Pancreas (tissue), 10 donors: ENCODE measurements at regions not wholly inside any gene's neighbourhood (a gene's known extent, or its start where the extent isn't known, plus 50 kb on each side); places are given as distances from the start of the nearest gene placed in this dataset.
"Not testable (repeated sequence)": the region's sequence is repeated elsewhere in the genome, so short reads cannot be mapped to it uniquely, and the experiment has no call there.

Experiments
- ATAC-seq, 4 donors: fragments of 200-7000 bp; cut with Tn5 transposase; one replicate each; pipeline versions ENCODE4 v1.8.0 to v1.9.1; 2020; ENCODE audit warnings: mild to moderate bottlenecking in 4 of 4, moderate library complexity in 4 of 4
- DNase-seq, 6 donors: peaks; one replicate each; pipeline ENCODE4 v3.0.0-alpha.2; 2020
- FAIRE-seq: peaks from 2 replicates; lab custom pipeline; 2012; peaks lifted over from hg19 to GRCh38; lab: Jason Lieb, UNC
- H3K27ac ChIP-seq, 4 donors: fragments of 200-600 bp; sonication (generic); 1 replicate in 3 of 4; 2 replicates in 1 of 4; pipeline versions ENCODE4 v1.5.0 to v1.8.0; 2020
- H3K27me3 ChIP-seq, 4 donors: fragments of 200-600 bp; one replicate each; pipeline ENCODE4 v1.8.0; 2021
- H3K36me3 ChIP-seq, 3 donors: fragments of 200-600 bp; sonication (generic) in 1 of 3; one replicate each; pipeline versions ENCODE4 v1.5.0 to v1.8.0; 2020 to 2021
- H3K4me1 ChIP-seq, 3 donors: fragments of 200-600 bp; one replicate each; pipeline ENCODE4 v1.8.0; 2021
- H3K4me3 ChIP-seq, 4 donors: fragments of 200-600 bp; sonication (generic) in 2 of 4; one replicate each; pipeline versions ENCODE4 v1.5.0 to v1.8.0; 2020 to 2021
- H3K9me3 ChIP-seq, 4 donors: fragments of 200-600 bp; one replicate each; pipeline ENCODE4 v1.8.0; 2021
- CTCF ChIP-seq, 4 donors: fragments of 200-600 bp; sonication (generic) in 3 of 4; IDR thresholded peaks; one replicate each; pipeline versions ENCODE4 v1.5.0 to v1.8.0; 2021; ENCODE audit warnings: antibody characterized with exemption in 4 of 4
- WGBS, 2 donors: extraction: QIAGEN DNeasy Blood & Tissue Kit; methylation state at CpG; one replicate each; pipeline ENCODE4 v1.1.7; 2013; 5-methylcytosine and 5-hydroxymethylcytosine counted together
- intact Hi-C, 3 donors: fragments of 100-400 bp; cut with DNase I; formaldehyde crosslinking; loops; one replicate each; pipeline versions ENCODE4 v1.11.1 to v1.14.2; 2022
- donor health status: healthy with polysubstance abuse.
- donor health status: DM: no; HTN: no; CAD: no; lungs with moderate emphysema.
- donor health status: DM: no; HTN: no; CAD: no.
- donor health status: control.
- donor health status: control.
- donor health status: Bipolar disorder and iron deficiency.
- donor health status: DM: yes; HTN: yes; CAD: no.
- donor health status: DM: no; HTN: no; CAD: no.
- donor health status: DM: no; HTN: no; CAD: no.
- donor health status: DM: yes; HTN: yes; CAD: no.

- H3K27me3 ChIP-seq = no peaks in the 10 kb centered on the region
- no peaks in the 10 kb centered on the region for H3K9me3 ChIP-seq
- H3K4me3 ChIP-seq = no peak overlapping the region
- TF ChIP-seq CTCF (IDR thresholded peaks at IDR 0.05) = no peak
- intact Hi-C loops = no loop called here
- no peak overlapping the region for H3K27ac ChIP-seq
- no peaks in the 10 kb centered on the region for H3K36me3 ChIP-seq
- 65 to 75% methylated on average over 3 of the region's 3 CpGs for WGBS, 2 donors
- no peak for ATAC-seq
- H3K4me1 ChIP-seq = peaks cover 0 to 8% (median 0%) of the 10 kb centered on the region in 3 donors
- no peak for DNase-seq
- FAIRE-seq = no peak
These were observed 113.5 kb downstream of the AHR start for GRCh38 chr7:17411922-17412321.

- FAIRE-seq (no peak), DNase-seq (no peak)
These were observed 114.4 kb downstream of the AHR start for GRCh38 chr7:17412883-17413282.

GRCh38 chr7:17415955-17416354 lies 117.5 kb downstream of the AHR start:
- 83 to 90% methylated on average over 2 of the region's 2 CpGs for WGBS, 2 donors
- no peak for ATAC-seq
- FAIRE-seq = no peak

More at GRCh38 chr7:17412883-17413282, 114.4 kb downstream of the AHR start:
- no peaks in the 10 kb centered on the region for H3K9me3 ChIP-seq
- no peak for ATAC-seq
- no peak for TF ChIP-seq CTCF (IDR thresholded peaks at IDR 0.05)
- H3K36me3 ChIP-seq = no peaks in the 10 kb centered on the region
- no peak overlapping the region for H3K27ac ChIP-seq
- 82 to 93% methylated on average over 1 of the region's 1 CpG for WGBS, 2 donors
- intact Hi-C loops = no loop called here
- H3K27me3 ChIP-seq = no peaks in the 10 kb centered on the region
- no peak overlapping the region for H3K4me3 ChIP-seq
- peaks cover 0 to 5% (median 0%) of the 10 kb centered on the region in 3 donors for H3K4me1 ChIP-seq

GRCh38 chr7:17420308-17421015 lies 122.0 kb downstream of the AHR start:
- not testable (repeated sequence) for ATAC-seq, H3K27me3 ChIP-seq, H3K4me1 ChIP-seq

More at GRCh38 chr7:17415955-17416354, 117.5 kb downstream of the AHR start:
- no peaks in the 10 kb centered on the region for H3K36me3 ChIP-seq
- no peak for TF ChIP-seq CTCF (IDR thresholded peaks at IDR 0.05)
- H3K4me3 ChIP-seq = no peak overlapping the region
- H3K9me3 ChIP-seq = no peaks in the 10 kb centered on the region
- no peaks in the 10 kb centered on the region for H3K27me3 ChIP-seq
- no peaks in the 10 kb centered on the region for H3K4me1 ChIP-seq
- intact Hi-C loops = no loop called here
- DNase-seq = no peak
- H3K27ac ChIP-seq = no peak overlapping the region

GRCh38 chr7:17421941-17422340 lies 123.5 kb downstream of the AHR start:
- Histone ChIP-seq H3K4me3 (no peak overlapping the region), H3K36me3 (no peaks in the 10 kb centered on the region), H3K27ac (no peak overlapping the region), H3K27me3 (no peaks in the 10 kb centered on the region), H3K4me1 (no peaks in the 10 kb centered on the region), H3K9me3 (no peaks in the 10 kb centered on the region)
- no peak for ATAC-seq
- DNase-seq = no peak
- intact Hi-C loops = no loop called here
- 55 to 74% methylated on average over 4 of the region's 4 CpGs for whole genome bisulfite sequencing, 2 donors
- TF ChIP-seq CTCF (IDR thresholded peaks at IDR 0.05) = no peak
- no peak for FAIRE-seq

More at GRCh38 chr7:17420308-17421015, 122.0 kb downstream of the AHR start:
- FAIRE-seq, H3K36me3 ChIP-seq, H3K4me3 ChIP-seq, intact Hi-C loops, DNase-seq, H3K27ac ChIP-seq, H3K9me3 ChIP-seq: not testable (repeated sequence)
- WGBS, 2 donors = 76 to 86% methylated on average over 7 of the region's 7 CpGs
